Activated CD4-positive, alpha-beta T cell treated with anti-CD3 and anti-CD28 coated beads for 24 hours (primary cell): ENCODE measurements at regions not wholly inside any gene's neighbourhood (a gene's known extent, or its start where the extent isn't known, plus 50 kb on each side); places are given as distances from the start of the nearest gene placed in this dataset.
"Not testable (repeated sequence)": the region's sequence is repeated elsewhere in the genome, so short reads cannot be mapped to it uniquely, and the experiment has no call there.

Experiments
- DNase-seq, 2 donors: peaks; one replicate each; pipeline ENCODE4 v3.0.0-alpha.2; 2020; ENCODE audit warnings: low read depth in 2 of 2

GRCh38 chr2:226329180-226329579 lies 470.4 kb downstream of the IRS1 start:
- DNase-seq = no peak

- no peak for DNase-seq
Measured at GRCh38 chr2:226327830-226328229, 471.8 kb downstream of the IRS1 start.

GRCh38 chr2:226325526-226325925 lies 474.1 kb downstream of the IRS1 start:
- no peak for DNase-seq

GRCh38 chr2:226320076-226320948 lies 479.3 kb downstream of the IRS1 start:
- DNase-seq = no peak

GRCh38 chr2:226317970-226318369 lies 481.6 kb downstream of the IRS1 start:
- DNase-seq = no peak

- DNase-seq = no peak
Measured at GRCh38 chr2:226313060-226313459, 486.6 kb downstream of the IRS1 start.

- DNase-seq = no peak
Measured at GRCh38 chr2:226312155-226312554, 487.5 kb downstream of the IRS1 start.

- no peak for DNase-seq
Measured at GRCh38 chr2:226310146-226310545, 489.5 kb downstream of the IRS1 start.

GRCh38 chr2:226308986-226309385 lies 490.6 kb downstream of the IRS1 start:
- DNase-seq = no peak

GRCh38 chr2:226308323-226308680 lies 491.3 kb downstream of the IRS1 start:
- DNase-seq = no peak

GRCh38 chr2:226307487-226308322 lies 491.9 kb downstream of the IRS1 start:
- DNase-seq = no peak

GRCh38 chr2:226306969-226307368 lies 492.7 kb downstream of the IRS1 start:
- DNase-seq = no peak

GRCh38 chr2:226304308-226304707 lies 495.3 kb downstream of the IRS1 start:
- DNase-seq = no peak

- DNase-seq = no peak
Measured at GRCh38 chr2:226303707-226304106, 495.9 kb downstream of the IRS1 start.

- no peak for DNase-seq
Measured at GRCh38 chr2:226300196-226300886, 499.3 kb downstream of the IRS1 start.

- no peak for DNase-seq
Measured at GRCh38 chr2:226299771-226300170, 499.8 kb downstream of the IRS1 start.

- no peak for DNase-seq
Measured at GRCh38 chr2:226295681-226296080, 503.9 kb downstream of the IRS1 start.

- DNase-seq = no peak
Measured at GRCh38 chr2:226295123-226295522, 504.5 kb downstream of the IRS1 start.

- not testable (repeated sequence) for DNase-seq
Measured at GRCh38 chr2:226291281-226291680, 508.3 kb downstream of the IRS1 start.

GRCh38 chr2:226286916-226287315 lies 512.7 kb downstream of the IRS1 start:
- DNase-seq = no peak

GRCh38 chr2:226283796-226284195 lies 515.8 kb downstream of the IRS1 start:
- DNase-seq = no peak

GRCh38 chr2:226282151-226282550 lies 517.5 kb downstream of the IRS1 start:
- no peak for DNase-seq
